ENCODE measurements at regions not wholly inside any gene's neighbourhood (a gene's known extent, or its start where the extent isn't known, plus 50 kb on each side); places are given as distances from the start of the nearest gene placed in this dataset.

DNA sequence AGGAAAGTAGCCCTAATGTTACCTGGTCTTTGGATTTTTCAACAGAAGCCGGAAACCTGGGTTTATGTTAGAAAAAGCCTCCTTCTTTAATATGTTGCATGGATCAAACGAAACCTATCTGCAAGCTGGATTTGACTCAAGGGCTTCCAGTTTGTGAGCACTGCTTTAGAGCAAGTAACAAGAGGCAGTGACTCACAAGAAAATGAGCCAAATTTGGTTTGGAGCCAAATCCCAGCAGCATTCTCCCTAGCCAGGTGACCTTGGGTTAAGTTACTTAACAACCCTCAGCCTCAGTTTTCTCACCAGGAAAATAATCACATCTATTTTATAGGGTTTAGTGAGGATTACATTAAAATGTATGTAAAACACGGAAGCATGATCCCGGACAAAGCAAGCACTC, 215.2 kb upstream of the PRICKLE2 start:
- TF ChIP-seq CTCF (IDR thresholded peaks at IDR 0.05) (no peak), POLR2A (IDR thresholded peaks at IDR 0.05) (no peak), POLR2AphosphoS5 (IDR thresholded peaks at IDR 0.05) (no peak), EP300 (IDR thresholded peaks at IDR 0.05) (no peak)

Measured in upper lobe of left lung (tissue), 4 donors.